Activated CD8-positive, alpha-beta memory T cell treated with anti-CD3 and anti-CD28 coated beads for 4 hours (primary cell): ENCODE measurements at regions not wholly inside any gene's neighbourhood (a gene's known extent, or its start where the extent isn't known, plus 50 kb on each side); places are given as distances from the start of the nearest gene placed in this dataset.

Experiments used
- DNase-seq, 2 donors: peaks; one replicate each; pipeline ENCODE4 v3.0.0-alpha.2; 2020; ENCODE audit warnings: low read depth in 2 of 2

- DNase-seq, result no peak
Measured at GRCh38 chr15:69891606-69892005, 206.1 kb downstream of the TLE3 start.

DNA sequence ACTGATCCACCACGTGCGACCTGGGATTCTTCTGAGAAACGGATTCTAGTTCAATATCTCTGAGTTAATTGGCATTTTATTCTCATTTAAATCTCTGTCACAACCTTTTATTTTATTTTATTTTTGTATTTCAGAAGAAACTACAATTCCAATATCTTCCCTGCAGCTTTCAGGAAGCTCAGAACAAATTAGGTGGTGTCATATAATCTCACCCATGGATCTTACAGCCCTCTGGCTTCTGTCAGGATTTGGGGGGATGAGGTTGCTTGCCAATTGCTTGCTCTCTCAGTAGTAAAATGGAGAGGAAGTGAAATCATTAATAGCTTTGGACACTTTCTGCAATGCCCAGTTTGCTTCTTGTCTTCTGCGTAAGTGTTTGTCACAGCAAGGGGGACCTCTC, 205.4 kb downstream of the TLE3 start:
- no peak for DNase-seq

DNA sequence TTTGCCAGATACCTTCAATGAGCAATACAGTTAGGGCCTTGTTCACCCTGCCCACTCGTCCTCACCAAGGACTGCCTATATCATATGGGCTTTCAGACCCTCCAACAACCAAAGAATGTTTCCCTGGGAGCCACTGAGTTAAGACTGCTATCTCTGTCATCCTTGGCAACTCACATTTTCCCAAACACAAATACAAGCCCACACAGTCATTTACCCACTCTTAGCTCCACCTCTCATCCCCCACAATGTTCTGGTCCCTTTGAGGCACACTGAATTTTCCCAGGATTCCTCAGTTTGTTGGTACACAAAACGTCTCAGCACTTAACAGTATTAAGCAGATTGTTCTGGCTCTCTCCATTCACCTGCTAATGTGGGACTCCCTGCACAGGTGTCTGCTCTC, 204.6 kb downstream of the TLE3 start:
- no peak for DNase-seq

DNA sequence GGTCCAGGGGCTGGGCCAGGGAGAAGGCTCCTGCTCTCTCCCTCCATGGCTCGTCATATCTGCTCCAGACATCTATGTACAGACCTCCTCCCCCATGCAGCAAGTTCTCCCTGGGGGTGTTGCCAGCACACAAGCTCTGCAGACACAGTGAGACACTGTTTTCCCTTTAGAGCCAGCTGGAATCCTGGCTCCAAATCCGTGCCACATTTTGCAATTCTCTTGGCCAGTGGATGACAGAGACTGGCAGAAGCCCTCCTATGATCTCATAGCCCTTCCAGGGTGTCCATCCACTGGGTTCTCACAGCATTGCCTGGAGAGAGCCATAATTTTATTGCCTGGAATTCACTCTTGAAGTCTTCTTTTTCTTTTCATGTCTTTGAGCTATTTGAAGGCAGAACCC, 203.9 kb downstream of the TLE3 start:
- DNase-seq, result no peak

DNA sequence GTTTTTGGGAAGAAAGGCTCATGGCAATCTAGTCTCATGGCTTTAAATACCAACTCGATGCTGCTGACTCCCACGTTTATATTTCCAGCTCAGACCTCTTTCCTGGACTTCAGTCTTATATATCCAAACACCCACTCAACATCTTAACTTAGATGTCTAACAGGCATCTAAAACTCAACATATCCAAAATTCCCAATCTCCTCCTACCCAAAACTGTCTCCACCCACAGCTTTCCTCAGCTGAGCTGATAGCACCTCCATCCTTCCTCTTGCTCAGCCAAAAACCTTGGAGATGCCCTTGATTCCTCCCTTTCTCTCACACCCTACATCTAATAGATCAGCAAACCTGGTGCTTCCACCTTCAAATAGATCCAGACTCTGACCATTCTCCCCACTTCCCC, 202.5 kb downstream of the TLE3 start:
- no peak for DNase-seq

DNA sequence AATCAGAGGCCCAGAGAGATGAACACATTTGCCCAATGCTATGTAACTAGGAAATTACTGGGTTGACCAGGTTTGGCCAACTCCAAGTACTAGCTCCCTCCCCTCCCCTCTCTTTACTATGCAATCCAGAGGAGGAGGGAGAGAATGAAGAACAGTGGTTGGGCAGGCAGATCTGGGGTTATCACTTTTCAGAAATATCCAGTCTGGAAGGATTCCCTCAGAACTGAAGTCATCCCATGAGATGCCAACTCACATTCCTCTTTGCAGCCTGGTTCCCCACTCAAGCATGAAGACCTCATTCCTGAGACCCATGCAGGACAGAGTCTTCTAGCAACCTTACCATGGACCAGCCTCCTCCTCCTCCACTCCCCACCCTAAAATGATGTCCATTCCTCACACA, 201.1 kb downstream of the TLE3 start:
- no peak for DNase-seq

DNA sequence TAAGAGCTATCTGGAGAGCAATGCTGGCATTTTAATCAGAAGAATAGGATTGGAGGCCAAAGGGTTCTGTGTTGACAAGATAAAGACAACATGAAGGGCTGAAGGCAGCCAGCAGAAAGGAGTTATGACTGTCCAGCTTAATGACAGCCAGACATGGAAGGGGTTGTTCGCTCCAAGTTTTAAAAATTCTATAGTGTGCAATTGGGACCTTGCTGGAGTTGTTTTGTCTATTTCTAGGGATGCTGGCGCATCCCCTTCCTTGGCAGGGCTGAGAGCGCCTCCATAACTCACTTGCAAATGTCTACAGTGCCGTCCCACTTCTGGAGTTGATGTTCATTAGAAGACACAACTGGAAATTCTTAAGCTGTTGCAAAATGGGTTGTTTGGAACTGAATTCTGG, 200.7 kb downstream of the TLE3 start:
- DNase-seq, result no peak

DNA sequence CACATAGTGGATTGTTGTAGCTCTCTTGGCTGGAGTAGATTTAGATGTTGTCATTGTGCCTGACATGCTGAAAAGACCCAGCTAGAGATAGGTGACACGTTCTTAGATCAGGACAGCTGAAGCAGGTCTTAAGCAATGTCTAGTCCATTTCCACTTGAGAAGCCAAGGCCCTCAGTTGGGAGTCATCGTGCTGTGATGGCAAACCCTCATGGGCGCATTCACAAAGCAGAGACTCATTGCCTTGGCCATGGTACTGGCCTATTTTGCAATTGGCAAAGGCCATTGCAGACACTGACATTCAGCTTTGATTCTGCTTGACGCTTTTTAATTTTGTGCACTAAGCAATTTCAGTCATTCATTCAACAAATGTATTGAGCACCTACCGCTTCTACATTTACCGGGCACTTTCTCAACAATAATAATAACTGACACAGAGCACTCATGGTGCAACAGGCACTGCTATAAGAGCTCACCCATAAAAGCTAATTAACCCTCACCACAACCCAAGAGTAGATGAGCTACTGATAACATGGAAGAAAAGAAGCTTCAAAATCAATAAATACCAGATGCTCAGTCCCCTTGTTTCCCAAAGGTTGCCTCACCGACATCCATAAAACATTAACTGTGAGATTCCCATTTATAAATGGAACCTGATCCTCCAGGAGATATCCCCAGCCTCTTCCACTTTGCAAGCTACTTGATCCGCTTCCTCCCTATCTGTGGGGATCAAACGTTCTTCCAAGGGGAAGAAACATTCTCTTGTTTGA, 200.1 kb downstream of the TLE3 start:
- no peak for DNase-seq

GRCh38 chr15:69898243-69898642, 199.5 kb downstream of the TLE3 start:
- DNase-seq, result no peak

DNA sequence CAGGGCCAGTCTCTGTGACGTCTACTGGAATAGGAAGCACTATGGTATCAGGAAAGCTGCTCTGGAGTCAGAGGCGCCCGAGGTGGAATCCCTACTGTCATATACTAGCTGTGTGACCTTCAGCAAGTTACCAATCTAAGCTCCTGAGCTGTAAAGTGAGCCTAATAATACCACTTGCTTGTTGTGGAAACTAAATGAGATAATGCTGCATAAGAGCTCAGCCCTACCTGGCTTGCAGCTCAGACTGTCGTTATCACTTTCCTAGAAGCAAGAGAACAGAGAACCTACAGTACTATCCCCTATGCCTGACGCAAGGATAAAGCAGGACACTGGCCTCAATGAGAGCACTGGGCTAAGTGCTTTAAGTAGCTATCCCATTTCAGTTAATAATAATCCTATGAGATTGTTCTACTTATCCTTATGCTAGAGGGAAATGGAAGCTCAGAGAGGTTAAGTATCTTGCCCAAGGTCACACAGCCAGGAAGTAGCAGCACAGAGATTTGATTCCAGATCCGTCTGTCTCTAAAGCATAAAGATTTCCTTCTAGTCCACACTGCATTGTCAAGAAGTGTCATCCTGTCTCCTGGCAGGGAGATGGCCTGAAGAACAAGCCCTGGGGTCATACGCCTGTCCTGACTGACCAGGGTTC, 195.2 kb downstream of the TLE3 start:
- no peak for DNase-seq

DNA sequence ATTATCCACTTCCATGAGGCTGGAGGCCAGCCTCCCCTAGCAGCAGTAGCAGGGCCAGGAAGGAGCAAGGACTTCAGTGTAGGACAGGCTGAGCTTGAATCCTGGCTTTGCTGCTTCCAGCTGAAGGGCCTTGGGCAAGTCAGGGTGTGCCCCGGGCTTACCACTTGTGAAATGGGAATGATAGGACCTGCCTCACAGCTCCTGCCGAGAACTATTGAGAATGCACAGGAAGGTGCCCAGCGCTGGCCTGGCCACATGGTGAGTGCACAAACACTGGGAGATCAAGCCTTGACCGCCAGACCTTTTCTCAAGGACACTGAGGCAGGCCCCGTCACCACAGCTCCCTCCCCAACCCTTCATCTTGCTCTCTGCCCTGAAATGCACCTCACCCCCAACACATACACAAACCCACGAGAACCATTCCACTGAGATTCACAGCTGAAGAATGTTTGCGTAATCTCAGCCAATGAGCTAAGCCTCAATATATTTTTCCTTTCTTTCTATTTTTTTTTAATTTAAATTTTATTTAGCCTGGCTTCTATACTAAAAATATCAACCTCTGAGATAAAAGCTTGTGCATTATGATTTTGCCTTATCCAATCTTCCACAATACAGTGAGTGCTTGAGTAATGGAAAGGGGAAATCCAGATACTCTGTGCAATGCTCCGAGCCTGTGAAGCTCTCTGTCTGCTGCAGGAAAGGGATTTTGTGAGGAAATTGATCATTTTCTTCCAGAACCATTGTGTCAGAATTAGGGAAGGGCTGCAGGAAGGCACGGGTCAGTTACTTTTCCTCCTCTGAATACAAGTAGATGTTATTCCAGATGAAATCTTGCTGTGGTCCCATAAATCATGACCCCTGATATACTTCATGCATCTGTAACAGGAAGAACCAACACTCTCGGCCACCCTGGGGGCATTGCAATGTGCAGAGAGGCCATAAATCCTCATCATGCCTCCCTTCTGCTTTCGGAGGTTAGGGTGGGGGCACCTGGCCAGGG, 193.9 kb downstream of the TLE3 start:
- no peak for DNase-seq

- DNase-seq, result no peak
Measured at GRCh38 chr15:69906256-69907185, 191.2 kb downstream of the TLE3 start.

- DNase-seq, result no peak
Measured at GRCh38 chr15:69908060-69908459, 189.7 kb downstream of the TLE3 start.

GRCh38 chr15:69908590-69909420, 188.9 kb downstream of the TLE3 start:
- DNase-seq, result no peak

- no peak for DNase-seq
Measured at GRCh38 chr15:69909719-69910444, 187.8 kb downstream of the TLE3 start.

- DNase-seq, result no peak
Measured at GRCh38 chr15:69910514-69910913, 187.2 kb downstream of the TLE3 start.

GRCh38 chr15:69912116-69912515, 185.6 kb downstream of the TLE3 start:
- DNase-seq, result no peak

DNA sequence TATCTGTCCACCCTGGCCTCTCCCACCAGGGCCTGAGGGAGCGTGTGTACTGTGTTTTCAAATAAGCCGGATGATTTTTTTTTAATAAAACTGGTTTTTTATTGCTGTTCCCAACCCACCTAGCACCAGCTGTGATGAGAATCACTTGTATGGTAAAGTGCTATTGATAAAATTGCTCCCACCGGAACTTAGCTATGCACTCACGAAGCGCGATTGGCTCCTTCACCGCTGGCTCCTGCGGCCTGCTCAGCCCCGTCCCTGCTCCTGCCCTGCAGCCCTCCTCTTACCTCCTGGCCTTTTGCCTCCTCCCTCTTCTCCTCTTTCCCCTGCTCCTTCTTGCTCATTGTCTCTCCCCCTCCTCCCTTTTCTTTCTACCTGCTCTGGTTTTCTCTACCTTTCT, 183.7 kb downstream of the TLE3 start:
- DNase-seq, result no peak

DNA sequence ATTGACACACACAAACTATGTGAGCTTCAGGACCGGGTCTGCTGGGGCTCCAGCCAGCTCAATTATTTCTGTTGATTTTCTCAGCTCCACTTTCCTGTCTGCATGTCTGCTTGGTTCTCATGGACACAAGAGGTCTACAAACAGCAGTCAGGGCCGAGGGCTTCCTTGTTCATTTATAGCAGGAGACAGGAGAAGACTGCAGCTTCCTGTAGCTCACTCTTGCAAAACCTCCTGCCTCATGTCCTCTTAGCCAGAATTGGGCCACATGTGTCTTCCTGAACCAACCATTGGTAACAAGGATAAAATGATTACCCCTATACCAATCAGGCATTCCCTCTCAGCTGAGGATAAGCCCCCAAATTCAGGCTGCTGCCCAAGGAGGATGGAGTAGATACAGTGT, 182.8 kb downstream of the TLE3 start:
- no peak for DNase-seq
